GM12878 (cell line): ENCODE measurements at regions not wholly inside any gene's neighbourhood (a gene's known extent, or its start where the extent isn't known, plus 50 kb on each side); places are given as distances from the start of the nearest gene placed in this dataset.
"Not testable (repeated sequence)": the region's sequence is repeated elsewhere in the genome, so short reads cannot be mapped to it uniquely, and the experiment has no call there.

Source experiments
- ATAC-seq: fragments of 200-7000 bp; cut with Tn5 transposase; 3 replicates; pipeline ENCODE4 v1.9.1; 2020; ENCODE audit warnings: mild to moderate bottlenecking, moderate library complexity
- BruUV-seq: library from RNA; stranded (reverse); fragments of 400-500 nt; replicated peaks from 2 replicates; lab custom pipeline; 2021; lab: Mats Ljungman, UMichigan
- CTCF ChIA-PET: fragments of 300-600 bp; sonication (Branson Sonifier 250); formaldehyde crosslinking; extraction: SDS; loops from one replicate; lab custom pipeline; 2021; ENCODE audit warnings: inconsistent platforms; lab: Yijun Ruan, JAX
- POLR2A ChIA-PET: fragments of 350-600 bp; formaldehyde crosslinking; extraction: SDS; loops from one replicate; lab custom pipeline; 2021; ENCODE audit warnings: inconsistent platforms; lab: Charles Lee
- RAD21 ChIA-PET: fragments of 300-600 bp; sonication (Branson Sonifier 250); formaldehyde crosslinking; loops from one replicate; lab custom pipeline; 2023; ENCODE audit warnings: antibody characterized with exemption; ENCODE audit not compliant: unreplicated experiment; lab: Charles Lee
- SMC1A ChIA-PET: fragments of 300-600 bp; sonication (Branson Sonifier 250); formaldehyde crosslinking; loops from one replicate; lab custom pipeline; 2023; ENCODE audit not compliant: unreplicated experiment, uncharacterized antibody; lab: Charles Lee
- DNase-seq: peaks from one replicate; pipeline ENCODE4 v3.0.0-alpha.2; 2011; ENCODE audit warnings: low read depth, low spot score
- FAIRE-seq: peaks from 3 replicates; lab custom pipeline; 2011; peaks lifted over from hg19 to GRCh38; lab: Jason Lieb, UNC
- H2AFZ ChIP-seq: 2 replicates; pipeline ENCODE4 v1.6.0; 2011; ENCODE audit warnings: low read depth, low read length, control low read depth; ENCODE audit not compliant: control insufficient read depth
- H3K27ac ChIP-seq: 2 replicates; pipeline ENCODE4 v1.5.1; 2011; ENCODE audit warnings: control low read depth; ENCODE audit not compliant: control insufficient read depth, insufficient read depth
- H3K27me3 ChIP-seq, 2 experiments: replicated peaks in 1 of 2; 2 replicates each; pipeline versions ENCODE4 v1.6.0 to v1.6.1; 2011; ENCODE audit warnings: low read length in 1 of 2; ENCODE audit not compliant: control insufficient read depth in 2 of 2, insufficient read depth in 2 of 2
- H3K36me3 ChIP-seq, 2 experiments: 2 replicates each; pipeline ENCODE4 v1.5.1; 2011; ENCODE audit warnings: low read length in 1 of 2; ENCODE audit not compliant: control insufficient read depth in 2 of 2, insufficient read depth in 2 of 2
- H3K4me1 ChIP-seq: 2 replicates; pipeline ENCODE4 v1.6.1; 2011; ENCODE audit warnings: mild to moderate bottlenecking, low read length, moderate library complexity, mixed read lengths; ENCODE audit not compliant: control insufficient read depth, insufficient read depth
- H3K4me2 ChIP-seq: 2 replicates; pipeline ENCODE4 v1.6.0; 2011; ENCODE audit warnings: control low read depth; ENCODE audit not compliant: control insufficient read depth, insufficient read depth
- H3K4me3 ChIP-seq: fragments of 200-600 bp; sonication (generic); 2 replicates; pipeline ENCODE4 v1.5.1; 2016
- H3K79me2 ChIP-seq: 2 replicates; pipeline ENCODE4 v1.6.0; 2011; ENCODE audit warnings: low read length; ENCODE audit not compliant: control insufficient read depth, insufficient read depth
- H3K9ac ChIP-seq: 2 replicates; pipeline ENCODE4 v1.8.0; 2011; ENCODE audit warnings: low read length, control low read depth, mixed read lengths; ENCODE audit not compliant: control insufficient read depth, insufficient read depth
- H3K9me3 ChIP-seq: replicated peaks from 3 replicates; pipeline ENCODE4 v1.5.1; 2011; ENCODE audit warnings: mild to moderate bottlenecking, low read length; ENCODE audit not compliant: control insufficient read depth, insufficient read depth
- H4K20me1 ChIP-seq: 2 replicates; pipeline ENCODE4 v1.6.0; 2011; ENCODE audit not compliant: control insufficient read depth, insufficient read depth
- HDAC2 ChIP-seq: fragments of 200-600 bp; sonication (generic); IDR thresholded peaks from 2 replicates; pipeline ENCODE4 v1.6.1; 2017
- NR2C2 ChIP-seq: IDR thresholded peaks from 2 replicates; pipeline ENCODE4 v1.6.1; 2011; ENCODE audit warnings: borderline replicate concordance, low read depth; ENCODE audit not compliant: control insufficient read depth, insufficient read length
- SIN3A ChIP-seq: IDR thresholded peaks from 2 replicates; pipeline ENCODE4 v1.6.1; 2012; ENCODE audit warnings: low read depth, low read length, improper control_type of control experiment
- ZNF24 ChIP-seq: fragments of 450-650 bp; IDR thresholded peaks from 2 replicates; pipeline ENCODE4 v1.6.1; 2017; ENCODE audit warnings: antibody characterized with exemption, mild to moderate bottlenecking
- ZNF622 ChIP-seq: fragments of 450-650 bp; IDR thresholded peaks from 2 replicates; pipeline ENCODE4 v1.6.1; 2017; ENCODE audit warnings: mild to moderate bottlenecking, inconsistent platforms
- WGBS: methylation state at CpG from one replicate; pipeline ENCODE4 v1.1.6; 2016; ENCODE audit warnings: low lambda C conversion rate; ENCODE audit not compliant: insufficient replicate concordance, insufficient coverage; ENCODE audit errors: missing lambda C conversion rate; 5-methylcytosine and 5-hydroxymethylcytosine counted together
- in situ Hi-C: fragments of 300-500 bp; cut with MboI; formaldehyde crosslinking; loops from 9 replicates; pipeline ENCODE4 v1.14.3; 2018; ENCODE audit warnings: mixed read lengths
- intact Hi-C: fragments of 100-400 bp; cut with micrococcal nuclease; formaldehyde crosslinking; loops from one replicate; pipeline ENCODE4 v1.14.2; 2022; ENCODE audit not compliant: unreplicated experiment

GRCh38 chr1:232744847-232745246 lies 60.4 kb upstream of the MAP10 start:
- H2AFZ ChIP-seq: no peak overlapping the region
- H3K27me3 ChIP-seq: no peaks in the 10 kb centered on the region
- 57% methylated on average over 5 of the region's 6 CpGs for WGBS
- ChIA-PET CTCF (no interaction called here), RAD21 (no interaction called here), POLR2A (interaction anchor here (0.6 to 0.7 kb wide), 2 partner anchors 33 to 427 kb away, joined by 4 to 8 read pairs; no protein-coding TSS in a partner anchor), SMC1A (no interaction called here)
- ATAC-seq (no peak), FAIRE-seq (no peak), DNase-seq (no peak)
- no TSS peak for BruUV-seq
- intact Hi-C loops: no loop called here
- H3K4me1 ChIP-seq: no peaks in the 10 kb centered on the region
- no peak overlapping the region for H3K9ac ChIP-seq
- TF ChIP-seq SIN3A: no peak
- no peak for TF ChIP-seq ZNF24
- no peak for TF ChIP-seq NR2C2
- TF ChIP-seq ZNF622: no peak
- no peak for TF ChIP-seq HDAC2
- H3K4me3 ChIP-seq: no peak overlapping the region
- no peaks in the 10 kb centered on the region for H3K79me2 ChIP-seq
- H3K36me3 ChIP-seq: no peaks in the 10 kb centered on the region
- no peak overlapping the region for H3K4me2 ChIP-seq
- peaks cover 2% of the 10 kb centered on the region; the same call in 2 of the 3 replicates for H3K9me3 ChIP-seq
- H3K27ac ChIP-seq: no peak overlapping the region
- H4K20me1 ChIP-seq: no peaks in the 10 kb centered on the region
- in situ Hi-C loops: no loop called here

GRCh38 chr1:232745698-232746097 lies 59.5 kb upstream of the MAP10 start:
- H3K4me3 ChIP-seq, FAIRE-seq, ATAC-seq, H4K20me1 ChIP-seq, intact Hi-C loops, POLR2A ChIA-PET, H3K79me2 ChIP-seq, H3K27me3 ChIP-seq, H2AFZ ChIP-seq, RAD21 ChIA-PET, H3K27ac ChIP-seq, H3K4me2 ChIP-seq, H3K9me3 ChIP-seq, H3K9ac ChIP-seq, BruUV-seq, H3K4me1 ChIP-seq, SMC1A ChIA-PET, DNase-seq, H3K36me3 ChIP-seq, CTCF ChIA-PET, in situ Hi-C loops: not testable (repeated sequence)
- 100% methylated on average over 2 of the region's 2 CpGs for WGBS
